Jurkat, Clone E6-1 (cell line): ENCODE measurements at regions not wholly inside any gene's neighbourhood (a gene's known extent, or its start where the extent isn't known, plus 50 kb on each side); places are given as distances from the start of the nearest gene placed in this dataset.

ENCODE experiments used
- DNase-seq: peaks from one replicate; pipeline ENCODE4 v3.0.0-alpha.2; 2011; ENCODE audit warnings: low read depth, low spot score
- H3K4me3 ChIP-seq: 2 replicates; pipeline ENCODE4 v1.5.1; 2011; ENCODE audit warnings: mild to moderate bottlenecking, low read length, control low read depth, moderate library complexity

GRCh38 chr3:102529452-102529851 lies 94.6 kb downstream of the ZPLD1 start:
- no peak overlapping the region for H3K4me3 ChIP-seq
- no peak for DNase-seq

- DNase-seq, result no peak
- H3K4me3 ChIP-seq, result no peak overlapping the region
Observed at GRCh38 chr3:102530415-102531181, 95.8 kb downstream of the ZPLD1 start.

- DNase-seq, result no peak
- no peak overlapping the region for H3K4me3 ChIP-seq
Observed at GRCh38 chr3:102531686-102532085, 96.9 kb downstream of the ZPLD1 start.

GRCh38 chr3:102532901-102533300 lies 98.1 kb downstream of the ZPLD1 start:
- no peak overlapping the region for H3K4me3 ChIP-seq
- peak; percentile 57 for DNase-seq

GRCh38 chr3:102533784-102534183 lies 99.0 kb downstream of the ZPLD1 start:
- no peak overlapping the region for H3K4me3 ChIP-seq
- DNase-seq, result no peak

GRCh38 chr3:102536456-102536855 lies 101.6 kb downstream of the ZPLD1 start:
- H3K4me3 ChIP-seq, result no peak overlapping the region
- peak; percentile 21 for DNase-seq

GRCh38 chr3:102537123-102537522 lies 102.3 kb downstream of the ZPLD1 start:
- DNase-seq, result no peak
- H3K4me3 ChIP-seq, result no peak overlapping the region

- no peak overlapping the region for H3K4me3 ChIP-seq
- DNase-seq, result no peak
Observed at GRCh38 chr3:102544741-102545140, 109.9 kb downstream of the ZPLD1 start.

GRCh38 chr3:102545276-102545675 lies 110.5 kb downstream of the ZPLD1 start:
- no peak for DNase-seq
- H3K4me3 ChIP-seq, result no peak overlapping the region

- no peak for DNase-seq
- no peak overlapping the region for H3K4me3 ChIP-seq
Observed at GRCh38 chr3:102553876-102554275, 119.1 kb downstream of the ZPLD1 start.

- H3K4me3 ChIP-seq, result no peak overlapping the region
- DNase-seq, result no peak
Observed at GRCh38 chr3:102570511-102570910, 135.7 kb downstream of the ZPLD1 start.

- DNase-seq, result no peak
Observed at GRCh38 chr3:102571006-102571405, 136.2 kb downstream of the ZPLD1 start.

GRCh38 chr3:102571720-102572384 lies 137.0 kb downstream of the ZPLD1 start:
- no peak for DNase-seq
- no peak overlapping the region for H3K4me3 ChIP-seq

More at GRCh38 chr3:102571006-102571405, 136.2 kb downstream of the ZPLD1 start:
- H3K4me3 ChIP-seq, result no peak overlapping the region

GRCh38 chr3:102573483-102574028 lies 138.7 kb downstream of the ZPLD1 start:
- no peak for DNase-seq
- no peak overlapping the region for H3K4me3 ChIP-seq

GRCh38 chr3:102574355-102574754 lies 139.5 kb downstream of the ZPLD1 start:
- no peak for DNase-seq
- H3K4me3 ChIP-seq, result no peak overlapping the region

GRCh38 chr3:102576651-102577050 lies 141.8 kb downstream of the ZPLD1 start:
- H3K4me3 ChIP-seq, result no peak overlapping the region
- no peak for DNase-seq

GRCh38 chr3:102577082-102577789 lies 142.4 kb downstream of the ZPLD1 start:
- no peak overlapping the region for H3K4me3 ChIP-seq
- DNase-seq, result no peak

- no peak overlapping the region for H3K4me3 ChIP-seq
- no peak for DNase-seq
Observed at GRCh38 chr3:102580760-102581159, 145.9 kb downstream of the ZPLD1 start.

GRCh38 chr3:102586485-102586884 lies 151.7 kb downstream of the ZPLD1 start:
- DNase-seq, result no peak
- H3K4me3 ChIP-seq, result no peak overlapping the region
